ENCODE measurements at regions not wholly inside any gene's neighbourhood (a gene's known extent, or its start where the extent isn't known, plus 50 kb on each side); places are given as distances from the start of the nearest gene placed in this dataset.

DNA sequence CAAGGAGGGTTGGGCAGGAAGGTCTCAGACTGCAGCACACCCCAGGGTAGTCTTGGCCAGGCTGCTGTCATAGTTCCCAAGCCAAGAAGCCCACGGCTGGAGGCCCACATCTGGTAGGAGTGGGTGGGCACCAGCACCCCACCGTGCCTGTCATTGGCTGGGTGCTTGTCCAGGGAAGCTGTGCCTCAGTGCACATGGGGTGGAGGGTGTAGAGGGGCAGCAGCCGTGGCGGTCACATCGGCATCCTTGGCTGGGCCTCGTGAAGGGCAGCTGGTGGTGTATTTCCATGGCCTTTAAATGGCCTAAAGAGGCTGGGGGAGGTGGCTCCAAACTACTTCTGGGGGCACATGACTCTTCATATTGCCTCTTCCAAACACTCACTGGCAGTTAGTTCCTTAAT lies 119.6 kb upstream of the USP24 start:
- DNase-seq (ENCODE audit: low spot score): no peak

DNA sequence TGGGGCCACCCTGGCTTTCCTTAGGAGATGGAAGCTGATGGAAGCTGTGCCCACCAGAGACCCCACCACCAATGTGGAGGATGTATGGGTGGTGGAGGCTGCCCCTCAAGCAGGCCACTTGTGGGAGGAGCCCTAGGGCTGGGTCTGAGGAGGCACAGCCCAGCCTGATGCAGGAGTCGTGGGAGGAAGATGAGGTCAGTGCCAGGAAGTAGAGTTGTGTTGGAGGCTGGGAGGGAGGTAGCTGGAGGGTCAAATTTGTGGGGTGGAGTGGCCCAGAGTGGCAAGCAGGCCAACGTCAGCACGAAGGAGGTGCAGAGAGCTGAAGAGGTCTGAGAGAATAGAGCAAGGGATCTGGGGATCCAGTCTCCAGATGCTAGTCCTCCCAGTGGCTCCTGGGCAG lies 119.0 kb upstream of the USP24 start:
- no peak for DNase-seq (ENCODE audit: low spot score)

DNA sequence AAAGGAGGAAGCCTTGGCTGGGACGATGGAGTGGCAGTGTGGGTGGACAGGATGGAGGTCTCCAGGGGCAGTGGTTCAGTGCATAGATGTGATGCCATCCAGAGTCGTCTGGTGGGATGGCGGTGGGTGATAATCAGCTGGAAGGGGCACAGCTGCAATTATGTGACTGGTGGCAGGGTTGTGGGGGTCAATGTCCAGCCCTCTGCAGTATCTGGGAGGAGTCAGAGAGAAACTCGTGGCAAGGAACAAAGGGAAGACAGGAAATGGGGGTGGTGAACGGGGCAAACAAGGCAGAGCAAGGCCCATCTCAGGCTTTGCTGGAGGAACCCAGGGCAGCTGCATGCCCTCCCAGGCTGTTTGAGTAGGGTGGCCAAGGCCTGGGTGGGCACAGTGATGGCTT lies 118.3 kb upstream of the USP24 start:
- no peak for DNase-seq (ENCODE audit: low spot score)

DNA sequence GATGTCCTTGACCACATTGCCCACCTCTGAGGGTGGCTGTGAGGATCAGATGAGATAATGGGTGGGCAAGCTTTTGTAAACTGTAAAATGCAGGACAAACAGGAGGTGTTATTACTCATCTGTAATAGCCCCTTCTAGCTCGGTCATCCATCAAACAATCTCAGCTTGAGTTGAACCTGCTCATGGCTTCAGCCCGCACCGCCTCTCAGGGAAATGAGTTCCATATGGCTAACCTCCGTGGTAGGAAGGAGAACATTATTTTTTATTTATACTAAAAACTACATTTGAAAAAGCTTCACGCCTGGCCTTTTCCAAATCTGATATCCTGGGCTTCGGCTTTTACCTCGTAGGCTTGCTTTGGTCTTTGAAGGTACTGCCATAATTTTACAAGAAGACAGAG lies 116.2 kb upstream of the USP24 start:
- DNase-seq (ENCODE audit: low spot score): no peak

DNA sequence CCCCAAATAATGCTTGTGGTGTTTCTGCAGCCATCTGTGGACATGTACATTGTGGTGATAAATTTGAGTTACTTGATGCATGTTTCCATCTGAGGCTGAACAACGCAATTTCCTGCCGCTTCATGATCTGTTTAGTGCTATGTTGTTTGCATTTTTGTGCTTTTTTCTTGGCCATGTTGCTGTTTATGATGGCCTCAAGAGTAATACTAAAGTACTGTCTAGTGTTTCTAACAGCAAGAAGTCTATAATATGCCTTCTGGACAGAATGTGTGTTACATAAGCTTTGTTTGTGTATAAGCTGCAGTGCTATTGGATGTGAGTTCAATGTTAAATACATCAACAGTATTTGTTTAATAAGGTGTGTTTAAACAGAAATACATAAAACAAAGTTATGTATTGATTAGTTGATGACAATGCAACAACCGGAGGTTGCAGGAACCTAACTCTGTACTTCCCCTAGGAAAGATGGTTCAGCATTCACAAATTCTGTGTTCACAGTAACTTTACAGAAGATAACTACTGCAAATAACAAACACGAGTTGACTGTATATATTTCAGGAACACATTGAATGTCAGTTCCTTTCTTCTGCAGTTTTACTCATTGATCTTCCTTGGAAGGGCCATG lies 114.8 kb upstream of the USP24 start:
- DNase-seq (ENCODE audit: low spot score): no peak

DNA sequence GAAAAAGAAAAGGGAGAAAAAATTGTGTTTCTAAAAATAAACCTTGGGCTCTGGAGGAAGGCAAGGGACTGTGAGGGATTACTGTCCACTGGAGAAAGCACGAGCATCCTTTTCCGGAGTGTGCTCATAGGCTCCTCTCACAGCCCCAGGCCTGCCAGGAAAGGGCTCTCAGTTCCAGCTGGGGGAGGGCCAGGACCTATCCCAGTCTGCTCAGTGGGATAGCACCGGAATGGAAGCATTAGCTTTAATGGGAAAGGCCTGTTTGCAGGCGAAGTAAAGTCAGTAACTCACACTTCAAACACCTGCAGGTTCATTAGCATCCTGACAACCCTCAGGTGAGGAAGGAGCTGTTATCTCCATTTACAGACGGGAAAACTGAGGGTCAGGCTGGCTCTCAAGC lies 113.9 kb upstream of the USP24 start:
- no peak for DNase-seq (ENCODE audit: low spot score)

DNA sequence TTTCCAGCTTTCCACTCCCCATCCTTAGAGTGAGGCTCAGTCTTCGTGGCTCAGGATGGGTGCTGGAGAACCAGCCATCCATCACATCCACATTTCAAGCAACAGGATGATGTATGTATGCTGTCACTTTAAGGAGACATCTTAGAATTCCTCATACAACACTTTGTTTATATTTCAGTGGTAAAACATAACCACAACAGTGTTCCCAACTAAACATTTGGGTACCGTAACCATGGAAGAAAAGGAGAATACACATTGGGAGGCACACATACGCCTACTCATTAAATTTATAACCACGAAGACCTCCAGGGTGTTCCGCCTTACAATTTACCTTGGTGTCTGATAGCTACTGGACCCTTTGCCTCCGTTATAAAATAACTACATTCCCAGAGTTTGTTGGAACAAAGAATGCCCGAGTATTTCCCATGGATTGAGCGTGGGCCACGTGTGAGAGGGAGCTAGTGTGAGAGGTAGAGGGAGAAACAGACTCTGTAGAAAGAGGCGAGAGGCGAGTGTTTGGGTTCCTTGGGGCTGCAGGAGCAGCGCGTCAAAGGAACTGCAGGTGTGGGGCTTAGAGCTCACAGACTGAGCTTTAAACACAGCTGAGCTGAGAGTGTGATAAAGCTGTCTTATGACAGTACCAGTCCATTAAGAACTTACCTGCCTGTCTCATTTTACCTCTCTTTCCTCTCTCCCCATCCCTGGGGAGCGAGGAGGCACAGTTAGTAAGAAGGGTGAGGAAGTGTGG lies 111.5 kb upstream of the USP24 start:
- DNase-seq (ENCODE audit: low spot score): no peak

DNA sequence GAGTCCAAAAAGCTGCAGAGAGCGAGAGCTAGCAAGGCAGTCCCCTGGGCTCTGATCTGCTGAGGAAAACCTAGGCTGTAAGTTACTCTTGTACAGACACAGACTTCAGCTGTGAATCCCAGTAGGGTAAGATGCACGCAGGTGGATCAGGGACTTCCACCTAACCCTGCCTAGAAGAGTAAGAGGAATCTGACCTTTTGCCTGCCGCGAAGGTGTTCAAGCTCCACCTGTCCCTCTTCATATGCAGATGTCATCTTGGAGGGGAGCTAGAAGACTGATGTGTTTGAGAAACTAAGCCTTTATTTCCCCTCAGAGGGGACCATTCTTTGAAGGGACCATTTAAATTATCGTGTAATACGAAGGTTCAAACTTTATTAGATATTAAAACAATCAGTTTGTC lies 108.6 kb upstream of the USP24 start:
- no peak for DNase-seq (ENCODE audit: low spot score)

DNA sequence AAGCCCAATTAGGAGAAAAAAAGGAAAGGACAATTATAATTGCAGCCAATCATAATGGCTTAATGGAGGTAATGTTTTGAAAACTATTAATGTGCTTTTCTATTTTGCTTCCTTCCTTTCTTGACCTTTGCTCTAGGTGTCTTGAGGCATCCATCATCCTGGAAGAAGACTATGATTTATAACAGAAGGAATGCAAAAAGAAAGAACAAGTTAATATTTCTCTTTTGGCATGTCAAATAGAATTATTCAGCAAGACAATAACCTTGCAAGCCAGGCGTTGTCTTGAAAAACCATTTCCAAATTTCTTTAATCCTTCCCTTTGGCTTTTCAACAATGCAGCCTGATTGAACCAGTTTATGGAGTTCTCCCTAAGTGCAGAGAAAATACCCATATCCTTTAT lies 107.7 kb upstream of the USP24 start:
- DNase-seq (ENCODE audit: low spot score): no peak

DNA sequence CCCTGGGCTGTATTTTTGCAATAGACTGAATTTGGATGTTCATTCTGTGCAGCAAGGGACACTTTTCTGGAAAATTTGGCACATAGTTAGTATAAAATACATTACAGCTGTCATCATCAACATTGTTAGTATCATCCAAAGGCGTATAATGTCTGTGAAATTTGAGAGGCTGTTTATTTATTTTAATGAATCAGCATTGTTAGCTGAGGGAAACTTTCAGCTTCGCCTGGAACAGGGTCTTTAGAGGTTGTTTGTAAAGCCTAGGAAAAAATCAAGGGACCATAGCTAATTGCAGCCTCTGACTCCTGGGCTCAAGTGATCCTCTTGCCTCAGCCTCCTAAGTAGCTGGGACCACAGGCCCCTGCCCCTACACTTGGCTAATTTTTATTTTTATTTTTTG lies 106.8 kb upstream of the USP24 start:
- DNase-seq (ENCODE audit: low spot score): no peak

DNA sequence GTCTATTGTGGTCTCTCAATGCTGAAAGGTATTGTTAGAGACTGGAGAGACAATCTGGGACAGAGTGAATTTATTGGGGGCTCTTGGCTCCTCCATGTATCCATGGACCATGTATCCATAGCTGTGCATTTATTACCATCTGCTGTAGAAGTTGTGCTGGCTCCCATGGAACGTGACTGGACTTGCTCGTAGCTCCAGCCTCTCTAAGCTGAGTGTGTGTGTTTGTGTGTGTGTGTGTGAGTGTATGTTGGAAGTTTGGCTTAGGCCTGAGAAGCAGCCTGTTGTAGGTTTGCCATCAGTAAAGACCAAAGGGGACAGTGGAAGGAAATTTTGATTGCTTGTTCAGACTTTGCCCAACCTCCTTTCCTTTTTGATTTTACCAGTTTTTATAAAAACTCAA lies 105.7 kb upstream of the USP24 start:
- no peak for DNase-seq (ENCODE audit: low spot score)

DNA sequence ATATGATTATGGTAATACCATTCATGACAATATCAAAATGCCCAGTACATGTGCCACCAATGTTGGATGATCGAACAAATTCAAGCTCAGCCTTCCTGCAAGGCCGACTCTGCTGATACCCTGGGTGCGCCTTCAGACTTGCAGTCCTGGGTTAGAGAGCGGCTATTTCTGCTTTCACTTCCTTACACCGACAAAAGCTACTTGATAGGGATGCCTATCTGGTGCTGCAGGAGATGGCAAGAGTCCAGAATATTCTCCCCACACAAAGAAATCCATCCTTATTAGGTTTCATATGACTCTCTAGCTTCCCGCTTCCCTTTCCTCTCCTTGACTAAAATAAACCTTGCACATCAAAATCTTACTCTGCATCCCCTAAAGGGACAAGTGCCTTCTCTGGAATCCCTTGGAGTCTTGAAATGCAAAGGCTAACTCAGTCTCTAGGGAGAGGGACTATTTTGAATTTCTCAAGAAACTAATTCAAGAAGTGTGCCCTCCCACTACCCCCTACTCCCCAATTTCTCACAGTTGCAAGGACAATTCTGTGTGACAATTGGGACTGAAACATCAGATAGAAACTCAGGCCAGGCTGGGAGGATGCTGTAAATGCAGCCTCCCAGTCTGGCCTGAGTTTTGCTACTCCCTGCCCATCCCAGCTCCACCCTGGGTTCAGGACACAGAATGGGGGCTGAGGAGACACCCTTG lies 103.1 kb upstream of the USP24 start:
- peak; percentile 59 for DNase-seq (ENCODE audit: low spot score)

DNA sequence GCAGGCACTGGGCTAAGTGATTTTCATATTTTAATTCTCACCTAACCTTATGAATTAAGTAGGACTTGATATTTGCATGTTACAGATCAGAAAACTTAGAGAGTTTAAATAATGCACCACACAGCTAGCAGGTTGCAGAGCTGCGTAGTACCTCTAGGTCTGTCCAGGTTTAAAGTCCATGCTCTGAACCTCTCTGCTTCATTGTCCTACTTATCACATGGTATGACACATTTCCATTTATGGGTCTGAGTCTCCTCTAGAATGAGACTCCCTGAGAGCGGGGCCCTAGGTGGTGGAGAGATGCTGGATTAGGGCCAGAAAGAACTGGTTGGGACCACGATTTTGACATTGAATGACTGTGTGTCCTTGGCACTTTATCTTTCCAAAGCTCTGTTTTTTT lies 102.5 kb upstream of the USP24 start:
- no peak for DNase-seq (ENCODE audit: low spot score)

DNA sequence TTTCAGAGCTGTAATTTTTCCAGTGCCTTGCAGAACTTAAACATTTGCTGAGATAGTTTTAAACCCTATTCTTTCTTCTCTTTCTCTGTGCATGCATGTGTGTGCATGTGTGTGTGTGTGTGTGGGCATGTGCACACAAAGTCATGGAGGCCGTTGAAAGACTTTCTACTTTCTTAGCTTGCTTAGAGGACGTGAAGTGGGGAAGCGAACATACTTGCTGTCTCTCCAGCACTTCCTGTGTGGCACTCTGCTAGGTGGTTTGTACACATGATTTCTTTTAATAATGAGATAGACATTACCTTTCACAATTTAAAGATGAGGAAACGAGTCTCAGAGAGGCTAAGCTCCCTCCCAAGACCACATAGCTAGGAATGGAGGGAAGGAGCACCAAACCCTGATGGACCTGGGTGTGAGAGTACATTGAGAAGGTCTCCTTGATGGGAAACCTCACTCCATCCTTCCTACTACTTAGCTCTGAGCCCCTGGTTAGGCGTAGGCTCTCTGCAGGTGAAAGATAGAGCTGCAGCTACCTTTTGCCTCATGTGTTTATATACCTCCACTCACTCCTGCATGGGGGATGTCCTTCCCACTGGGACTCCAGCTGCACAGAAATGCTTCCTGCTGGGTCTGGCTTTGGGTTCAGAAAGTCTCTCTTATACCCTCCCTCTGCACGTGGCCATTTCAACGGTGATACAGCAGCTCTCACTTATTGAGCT lies 101.9 kb upstream of the USP24 start:
- DNase-seq (ENCODE audit: low spot score): no peak

DNA sequence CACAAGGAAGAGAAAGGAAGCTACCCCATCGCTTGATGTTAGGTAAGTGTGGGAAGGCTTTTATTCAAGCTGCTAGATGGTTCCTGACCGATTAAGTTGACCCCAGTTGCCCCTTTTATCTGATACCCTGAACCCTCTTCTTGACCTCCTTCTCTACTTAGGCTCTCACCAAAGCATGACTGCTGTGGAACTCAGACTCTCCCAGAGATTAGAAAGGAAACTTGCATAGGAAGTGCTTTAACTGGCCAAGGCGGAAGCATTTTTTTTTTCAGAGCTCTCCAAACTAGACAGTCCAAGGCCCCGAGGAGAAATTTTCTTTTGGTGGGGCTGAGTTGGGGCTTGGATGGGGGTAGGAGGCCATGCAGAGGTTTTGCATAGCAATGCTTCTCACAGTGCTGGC lies 101.3 kb upstream of the USP24 start:
- DNase-seq (ENCODE audit: low spot score): no peak

DNA sequence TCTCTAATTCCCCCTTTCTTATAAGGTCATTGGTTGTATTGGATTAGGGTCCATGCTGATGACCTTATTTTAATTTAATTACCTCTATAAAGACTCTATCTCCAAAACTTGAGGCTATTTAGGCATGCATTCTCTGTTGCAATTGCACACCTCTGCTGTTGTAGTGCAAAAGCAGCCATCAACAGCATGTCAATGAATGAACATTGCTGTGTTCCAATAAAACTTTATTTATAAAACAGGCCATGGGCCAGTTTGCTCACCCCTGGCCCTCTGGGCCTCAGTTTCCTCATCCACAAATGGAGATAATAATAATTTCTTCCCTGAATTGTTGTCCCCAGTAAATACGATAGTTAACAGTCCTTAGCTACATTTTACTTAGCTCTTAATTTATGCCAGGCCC lies 100.4 kb upstream of the USP24 start:
- no peak for DNase-seq (ENCODE audit: low spot score)

DNA sequence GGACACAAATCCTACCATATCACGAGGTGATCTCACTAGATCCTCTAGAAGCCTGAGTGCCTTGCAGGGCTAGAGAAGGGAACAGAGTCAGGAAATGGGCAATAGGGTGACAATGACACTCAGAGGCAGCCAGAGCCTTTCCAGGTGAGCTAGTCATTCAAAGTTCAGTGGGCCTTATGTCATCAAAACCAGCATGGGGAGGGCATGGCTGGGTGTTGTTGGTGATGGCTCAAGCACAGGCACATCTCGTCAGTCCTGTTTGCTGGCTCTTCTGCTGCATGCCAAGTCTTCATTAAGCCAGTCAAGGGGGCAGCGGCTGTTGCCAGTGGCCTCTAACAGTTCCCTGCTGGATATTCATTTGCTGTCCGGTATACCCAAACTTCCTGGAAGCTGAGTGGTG lies 99.6 kb upstream of the USP24 start:
- no peak for DNase-seq (ENCODE audit: low spot score)

DNA sequence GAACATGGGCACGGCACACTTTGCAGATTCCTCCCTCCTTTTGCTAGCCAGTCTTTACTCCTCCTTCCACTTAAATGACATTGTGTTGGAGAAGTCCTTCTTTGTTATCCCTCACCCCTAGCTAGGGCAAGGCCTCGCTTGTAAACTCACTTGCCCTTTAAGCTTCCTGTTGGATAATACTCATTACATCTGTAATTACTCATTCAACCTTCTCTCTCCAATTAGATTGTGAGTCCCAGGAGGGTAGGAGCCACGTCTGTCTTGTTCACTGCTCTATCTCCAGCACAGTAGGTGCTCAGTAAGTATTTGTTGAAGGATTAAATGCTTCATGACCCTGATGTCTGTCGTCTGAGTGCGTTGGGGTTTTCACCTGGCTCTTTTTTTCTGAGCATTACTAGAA lies 98.7 kb upstream of the USP24 start:
- no peak for DNase-seq (ENCODE audit: low spot score)

DNA sequence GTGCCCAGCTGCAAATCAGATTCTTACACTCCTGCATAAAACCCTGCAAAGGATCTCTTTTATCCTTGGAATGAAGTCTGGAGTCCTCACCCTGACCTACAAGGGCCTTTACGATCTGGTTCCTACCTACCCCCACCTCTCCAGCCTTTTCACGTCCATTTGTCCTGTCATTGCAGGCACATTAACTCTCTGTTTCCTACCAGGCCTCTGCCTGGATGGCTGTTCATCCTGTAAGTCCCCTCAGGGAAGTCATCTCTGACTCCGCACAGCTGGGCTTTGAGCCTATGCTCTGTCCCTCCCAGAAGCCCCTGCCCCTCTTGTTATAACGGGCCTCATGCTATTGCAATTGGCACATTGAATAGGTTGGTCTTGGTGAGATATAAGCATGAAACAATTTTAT lies 96.8 kb upstream of the USP24 start:
- no peak for DNase-seq (ENCODE audit: low spot score)

DNA sequence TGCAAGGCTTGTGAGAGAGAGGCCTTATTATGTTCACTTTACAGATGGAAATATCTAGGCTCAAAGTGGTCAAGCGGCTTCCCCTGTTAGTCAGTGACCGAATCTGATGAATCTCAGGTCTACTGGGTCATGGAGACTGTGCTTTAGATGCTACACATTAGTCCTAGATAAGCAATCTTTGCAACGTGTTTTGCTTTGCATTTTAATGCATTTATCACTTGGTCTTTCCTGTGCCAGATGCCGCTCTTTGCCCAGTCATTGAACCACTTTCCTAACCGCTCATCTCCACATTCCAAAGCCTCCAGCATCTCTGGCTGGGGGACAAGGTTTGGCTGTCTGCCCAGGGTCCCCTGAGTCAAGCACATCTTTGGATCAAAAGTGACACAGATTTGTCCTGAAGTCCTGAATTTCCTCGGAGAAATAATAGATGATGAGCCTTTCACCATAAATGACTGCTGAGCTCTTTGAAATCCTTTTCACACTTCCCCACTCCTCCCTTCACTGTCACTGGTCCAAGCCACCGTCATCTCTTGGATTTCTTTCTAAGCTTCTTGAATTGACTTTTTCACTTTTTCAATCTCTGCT lies 96.0 kb upstream of the USP24 start:
- no peak for DNase-seq (ENCODE audit: low spot score)

DNA sequence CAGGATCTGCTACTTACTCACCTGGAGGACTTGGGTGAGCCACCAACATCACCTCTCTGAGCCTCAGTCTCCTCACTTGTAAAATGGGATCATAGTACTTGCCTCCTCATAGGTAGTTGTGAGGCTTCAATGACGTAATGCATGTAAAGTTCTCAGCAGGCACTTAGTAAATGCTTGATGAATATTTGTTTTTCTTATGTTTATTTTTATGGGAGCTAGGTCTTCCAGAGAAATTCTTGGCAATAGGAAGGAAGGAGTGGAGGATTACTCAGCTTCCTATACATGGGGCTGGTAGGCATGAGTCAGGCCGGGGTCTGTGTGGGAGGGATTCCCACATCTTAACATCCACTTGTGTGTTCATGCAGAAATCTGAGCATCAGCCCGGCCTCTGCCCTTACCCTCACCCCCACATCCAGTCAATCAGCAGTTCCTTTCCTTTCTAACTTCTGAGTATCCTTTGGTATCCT lies 95.4 kb upstream of the USP24 start:
- no peak for DNase-seq (ENCODE audit: low spot score)

DNA sequence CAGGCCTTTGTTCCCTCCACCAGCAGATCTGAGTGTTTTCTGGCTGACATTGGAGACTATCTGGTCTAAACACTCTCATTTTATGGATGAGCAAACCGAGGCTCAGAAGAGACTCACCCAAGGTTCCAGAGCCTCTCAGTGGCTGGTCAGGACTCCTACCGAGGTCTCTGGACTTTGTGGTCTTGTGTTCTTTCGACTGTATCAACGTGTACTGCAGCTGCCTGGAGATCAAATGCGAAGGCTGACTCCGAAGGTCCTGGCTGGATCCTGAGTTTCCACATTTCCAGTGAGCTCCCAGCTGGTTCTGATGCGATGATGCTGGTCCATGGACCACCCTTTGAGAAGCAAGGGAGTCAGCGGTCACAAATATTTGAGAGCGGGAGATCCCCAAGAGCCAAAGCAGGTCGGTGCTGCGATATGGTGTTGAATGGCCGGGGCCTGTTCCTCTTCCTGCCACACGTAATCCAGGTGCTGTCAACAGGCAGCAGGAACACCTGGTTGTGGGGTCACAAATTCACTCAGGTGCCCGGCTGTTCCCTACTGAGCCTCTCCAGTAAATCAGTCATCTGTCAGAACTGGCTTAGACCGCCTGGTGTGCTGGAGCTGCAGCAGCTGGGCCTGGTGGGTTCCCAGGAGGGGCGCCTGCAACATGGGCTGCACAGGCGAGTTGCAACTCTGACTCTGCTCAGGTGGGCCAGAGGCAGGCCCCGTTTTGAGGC lies 94.8 kb upstream of the USP24 start:
- no peak for DNase-seq (ENCODE audit: low spot score)

Data from Ammon's horn (tissue), 1 donor.